AG09309 (cell line): ENCODE measurements at regions not wholly inside any gene's neighbourhood (a gene's known extent, or its start where the extent isn't known, plus 50 kb on each side); places are given as distances from the start of the nearest gene placed in this dataset.

ENCODE experiments used
- DNase-seq: peaks from one replicate; pipeline ENCODE4 v3.0.0-alpha.2; 2010; ENCODE audit warnings: low read depth
- H3K4me3 ChIP-seq: 2 replicates; pipeline ENCODE4 v1.5.1; 2011; ENCODE audit warnings: mild to moderate bottlenecking, low read depth, low read length, moderate library complexity; ENCODE audit not compliant: control insufficient read depth
- CTCF ChIP-seq: IDR thresholded peaks from 2 replicates; pipeline ENCODE4 v1.5.1; 2011; ENCODE audit warnings: mild to moderate bottlenecking, low read depth, low read length, inconsistent platforms; ENCODE audit not compliant: insufficient read depth, control insufficient read depth; ENCODE audit errors: missing control alignments

GRCh38 chr5:62115014-62115413 lies 191.0 kb upstream of the KIF2A start:
- no peak overlapping the region for H3K4me3 ChIP-seq
- DNase-seq, result no peak
- no peak for TF ChIP-seq CTCF

DNA sequence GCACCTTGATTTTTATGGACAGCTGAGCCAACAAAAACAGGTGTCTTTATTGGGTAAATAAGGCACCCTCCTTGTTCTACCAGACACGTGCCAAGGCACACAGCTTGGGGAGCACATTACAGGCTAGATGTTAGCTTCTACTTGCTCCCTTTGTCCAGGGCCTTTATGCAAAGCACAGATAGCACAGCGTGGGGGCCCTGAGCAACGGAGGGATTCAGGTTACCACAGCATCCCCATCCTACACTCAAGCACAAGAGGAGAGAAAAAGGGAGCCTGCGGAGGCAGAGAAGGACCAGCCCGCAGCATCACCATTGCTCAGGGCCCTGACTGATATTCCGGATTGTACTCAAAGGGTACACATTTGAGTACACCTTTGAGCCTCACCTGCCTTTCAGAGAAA lies 181.7 kb upstream of the KIF2A start:
- DNase-seq, result no peak
- TF ChIP-seq CTCF, result no peak
- H3K4me3 ChIP-seq, result no peak overlapping the region

GRCh38 chr5:62126090-62126489 lies 179.9 kb upstream of the KIF2A start:
- no peak for TF ChIP-seq CTCF
- no peak overlapping the region for H3K4me3 ChIP-seq
- DNase-seq, result no peak

DNA sequence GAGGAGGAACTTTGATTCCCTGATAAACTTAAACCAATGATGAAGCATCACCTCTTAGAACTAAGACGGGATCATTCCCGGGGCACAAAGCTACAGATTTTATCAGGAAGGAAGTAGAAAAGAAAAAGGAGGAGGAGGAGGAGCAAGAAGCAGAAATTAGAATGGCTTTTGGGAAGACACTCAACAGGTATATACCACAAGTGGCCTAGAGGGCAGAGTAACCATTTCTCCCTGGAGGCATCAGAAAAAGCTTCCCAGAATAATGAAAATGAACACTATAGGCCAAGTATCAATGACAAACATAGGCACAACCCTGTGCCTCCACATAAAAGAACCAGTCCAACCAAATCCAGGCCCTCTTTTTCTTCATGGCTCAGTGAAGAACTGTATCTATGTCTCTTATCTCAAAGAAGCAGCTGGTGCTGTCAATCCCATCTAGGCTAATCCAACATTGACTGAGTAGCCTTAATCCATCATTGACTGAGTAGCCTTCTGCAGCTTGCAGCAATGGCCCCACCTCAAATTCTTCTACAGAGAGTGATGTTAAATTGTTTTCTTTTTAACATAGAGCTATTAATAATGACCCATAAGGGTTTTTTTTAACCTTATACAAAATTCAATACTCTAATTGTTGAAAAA lies 178.8 kb upstream of the KIF2A start:
- H3K4me3 ChIP-seq, result no peak overlapping the region
- DNase-seq, result no peak
- TF ChIP-seq CTCF, result no peak

- no peak for TF ChIP-seq CTCF
- H3K4me3 ChIP-seq, result no peak overlapping the region
- DNase-seq, result no peak
Measured at GRCh38 chr5:62130107-62130506, 175.9 kb upstream of the KIF2A start.

DNA sequence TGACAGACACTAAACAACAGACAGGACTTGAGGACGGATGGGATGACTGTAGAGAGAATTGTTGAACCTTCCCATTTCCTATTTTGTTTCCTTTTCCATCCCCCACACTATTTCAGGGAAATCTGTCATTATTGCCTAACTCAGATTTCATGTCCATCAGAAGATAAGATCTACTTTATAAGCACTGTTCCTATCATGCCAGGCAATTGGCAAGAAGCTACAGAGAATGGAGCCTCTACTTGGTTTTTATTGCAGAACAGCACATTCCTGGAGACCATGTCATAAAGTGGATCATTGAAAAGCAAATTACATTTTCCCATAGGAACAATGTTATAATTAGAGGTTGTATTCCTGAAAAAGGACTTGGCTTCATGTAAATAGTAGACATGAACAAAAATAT lies 173.7 kb upstream of the KIF2A start:
- no peak for TF ChIP-seq CTCF
- no peak overlapping the region for H3K4me3 ChIP-seq
- DNase-seq, result peak; percentile 53

- no peak overlapping the region for H3K4me3 ChIP-seq
- DNase-seq, result no peak
- no peak for TF ChIP-seq CTCF
Measured at GRCh38 chr5:62133426-62133825, 172.6 kb upstream of the KIF2A start.
